ENCODE measurements at regions not wholly inside any gene's neighbourhood (a gene's known extent, or its start where the extent isn't known, plus 50 kb on each side); places are given as distances from the start of the nearest gene placed in this dataset.

GRCh38 chr13:103395139-103395538 lies 328.9 kb upstream of the SLC10A2 start:
- TF ChIP-seq CTCF (conservative IDR thresholded peaks at IDR 0.05 in 1 of 2, IDR thresholded peaks at IDR 0.05 in 1 of 2; ENCODE audit: extremely low read depth in 1 of 2, insufficient read depth in 1 of 2, low read depth in 1 of 2, low read length in 2 of 2) (no peak), EZH2 (IDR thresholded peaks at IDR 0.05; ENCODE audit: borderline replicate concordance, low read length) (no peak)

Data from mammary epithelial cell (primary cell).